ENCODE measurements at regions not wholly inside any gene's neighbourhood (a gene's known extent, or its start where the extent isn't known, plus 50 kb on each side); places are given as distances from the start of the nearest gene placed in this dataset.

DNA sequence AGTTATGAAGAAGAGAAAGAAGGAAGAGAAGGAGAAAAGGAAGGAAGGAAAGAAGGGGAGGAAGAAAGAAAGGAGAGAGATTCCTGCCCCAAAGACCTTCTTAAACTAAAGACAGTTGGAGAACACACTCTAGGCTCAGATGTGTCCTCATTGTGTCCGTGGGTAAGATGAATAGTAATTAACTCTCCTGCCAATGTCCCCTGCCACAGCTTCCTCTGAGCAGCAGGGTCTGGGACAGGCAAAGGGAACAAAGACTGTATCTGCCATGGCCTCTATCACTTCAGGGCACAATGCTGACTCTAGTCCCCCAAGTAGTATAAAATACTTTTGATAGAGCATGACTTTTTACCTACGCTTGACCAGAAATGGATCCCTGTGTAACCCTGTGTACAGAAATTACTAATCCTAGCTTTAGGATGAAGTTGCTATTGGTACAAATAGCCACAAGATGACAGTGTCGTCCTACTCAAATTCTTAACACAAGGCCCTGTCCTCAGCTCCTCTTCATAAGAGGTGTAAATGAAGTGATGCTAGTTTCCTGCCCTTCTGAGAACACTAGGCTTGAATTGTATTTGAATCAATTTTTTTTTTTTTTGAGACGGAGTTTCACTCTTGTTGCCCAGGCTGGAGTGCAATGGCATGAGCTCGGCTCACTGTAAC is 186.2 kb upstream of the GPR12 start:
- intact Hi-C loops (cut with DNase I; ENCODE audit: low total_unique reads), result no loop called here
- H3K9me3 ChIP-seq, result no peaks in the 10 kb centered on the region
- 56 to 58% methylated on average over 5 of the region's 5 CpGs for WGBS, 2 donors
- TF ChIP-seq POLR2A (IDR thresholded peaks at IDR 0.05), result no peak
- TF ChIP-seq, protein P1, sequence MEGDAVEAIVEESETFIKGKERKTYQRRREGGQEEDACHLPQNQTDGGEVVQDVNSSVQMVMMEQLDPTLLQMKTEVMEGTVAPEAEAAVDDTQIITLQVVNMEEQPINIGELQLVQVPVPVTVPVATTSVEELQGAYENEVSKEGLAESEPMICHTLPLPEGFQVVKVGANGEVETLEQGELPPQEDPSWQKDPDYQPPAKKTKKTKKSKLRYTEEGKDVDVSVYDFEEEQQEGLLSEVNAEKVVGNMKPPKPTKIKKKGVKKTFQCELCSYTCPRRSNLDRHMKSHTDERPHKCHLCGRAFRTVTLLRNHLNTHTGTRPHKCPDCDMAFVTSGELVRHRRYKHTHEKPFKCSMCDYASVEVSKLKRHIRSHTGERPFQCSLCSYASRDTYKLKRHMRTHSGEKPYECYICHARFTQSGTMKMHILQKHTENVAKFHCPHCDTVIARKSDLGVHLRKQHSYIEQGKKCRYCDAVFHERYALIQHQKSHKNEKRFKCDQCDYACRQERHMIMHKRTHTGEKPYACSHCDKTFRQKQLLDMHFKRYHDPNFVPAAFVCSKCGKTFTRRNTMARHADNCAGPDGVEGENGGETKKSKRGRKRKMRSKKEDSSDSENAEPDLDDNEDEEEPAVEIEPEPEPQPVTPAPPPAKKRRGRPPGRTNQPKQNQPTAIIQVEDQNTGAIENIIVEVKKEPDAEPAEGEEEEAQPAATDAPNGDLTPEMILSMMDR (IDR thresholded peaks at IDR 0.05), result peak; percentile 58 to 70 (median 66)
- no peak overlapping the region for H3K4me3 ChIP-seq
- no peak overlapping the region for H3K27ac ChIP-seq
- no peaks in the 10 kb centered on the region for H3K4me1 ChIP-seq
- no peaks in the 10 kb centered on the region for H3K36me3 ChIP-seq (ENCODE audit: low read depth, missing control alignments)
- no peak for DNase-seq
- H3K27me3 ChIP-seq, result no peaks in the 10 kb centered on the region

DNA sequence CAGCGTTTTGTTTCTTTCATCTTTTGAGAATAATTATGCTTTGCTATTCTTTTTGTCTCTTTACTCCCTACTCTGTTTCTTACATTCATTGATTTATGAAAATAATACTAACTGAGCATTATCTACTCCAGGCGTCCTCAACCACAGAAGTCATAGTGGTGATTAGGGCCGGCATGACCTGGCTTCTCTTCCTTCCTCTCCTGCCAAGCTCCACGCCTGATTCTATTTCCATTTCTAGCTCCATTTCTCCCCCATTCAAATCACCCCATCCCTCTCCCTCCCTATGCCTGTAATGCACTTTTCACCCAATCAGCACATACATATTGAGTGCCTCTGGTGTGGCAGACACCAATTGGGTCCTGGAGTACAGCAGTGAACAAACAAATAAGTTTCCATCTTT is 183.2 kb upstream of the GPR12 start:
- no peaks in the 10 kb centered on the region for H3K27me3 ChIP-seq
- H3K9me3 ChIP-seq, result no peaks in the 10 kb centered on the region
- intact Hi-C loops (cut with DNase I; ENCODE audit: low total_unique reads), result no loop called here
- WGBS, 2 donors, result 70 to 83% methylated on average over 4 of the region's 4 CpGs
- no peak for DNase-seq
- H3K36me3 ChIP-seq (ENCODE audit: low read depth, missing control alignments), result no peaks in the 10 kb centered on the region
- H3K4me1 ChIP-seq, result no peaks in the 10 kb centered on the region
- TF ChIP-seq, protein P1 (IDR thresholded peaks at IDR 0.05), result no peak
- TF ChIP-seq POLR2A (IDR thresholded peaks at IDR 0.05), result no peak
- no peak overlapping the region for H3K27ac ChIP-seq
- H3K4me3 ChIP-seq, result no peak overlapping the region

DNA sequence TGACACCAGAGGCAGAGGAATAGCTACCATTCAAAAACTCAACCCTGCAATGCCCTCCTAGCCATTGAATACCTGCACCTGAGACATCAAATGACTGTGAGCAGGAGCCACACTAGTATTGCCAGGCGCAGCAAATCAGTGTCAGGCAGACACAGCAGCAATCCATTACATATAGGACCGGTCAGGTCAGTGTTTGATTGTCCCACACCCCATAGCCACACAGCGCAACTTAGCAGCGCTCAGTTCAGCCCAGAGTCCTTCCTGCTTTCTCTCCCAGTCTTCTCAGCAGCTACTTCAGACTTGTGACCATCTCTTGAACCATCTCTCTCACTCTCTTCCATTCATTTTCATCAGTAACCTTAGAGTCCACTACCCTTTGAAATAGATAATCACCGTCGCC is 181.6 kb upstream of the GPR12 start:
- TF ChIP-seq, protein P1 (IDR thresholded peaks at IDR 0.05), result no peak
- no peak for TF ChIP-seq POLR2A (IDR thresholded peaks at IDR 0.05)
- Histone ChIP-seq H3K4me3 (no peak overlapping the region), H3K4me1 (no peaks in the 10 kb centered on the region), H3K36me3 (ENCODE audit: low read depth, missing control alignments) (no peaks in the 10 kb centered on the region), H3K27ac (no peak overlapping the region), H3K9me3 (no peaks in the 10 kb centered on the region), H3K27me3 (no peaks in the 10 kb centered on the region)
- 83 to 84% methylated on average over 6 of the region's 6 CpGs for WGBS, 2 donors
- intact Hi-C loops (cut with DNase I; ENCODE audit: low total_unique reads), result no loop called here
- no peak for DNase-seq

DNA sequence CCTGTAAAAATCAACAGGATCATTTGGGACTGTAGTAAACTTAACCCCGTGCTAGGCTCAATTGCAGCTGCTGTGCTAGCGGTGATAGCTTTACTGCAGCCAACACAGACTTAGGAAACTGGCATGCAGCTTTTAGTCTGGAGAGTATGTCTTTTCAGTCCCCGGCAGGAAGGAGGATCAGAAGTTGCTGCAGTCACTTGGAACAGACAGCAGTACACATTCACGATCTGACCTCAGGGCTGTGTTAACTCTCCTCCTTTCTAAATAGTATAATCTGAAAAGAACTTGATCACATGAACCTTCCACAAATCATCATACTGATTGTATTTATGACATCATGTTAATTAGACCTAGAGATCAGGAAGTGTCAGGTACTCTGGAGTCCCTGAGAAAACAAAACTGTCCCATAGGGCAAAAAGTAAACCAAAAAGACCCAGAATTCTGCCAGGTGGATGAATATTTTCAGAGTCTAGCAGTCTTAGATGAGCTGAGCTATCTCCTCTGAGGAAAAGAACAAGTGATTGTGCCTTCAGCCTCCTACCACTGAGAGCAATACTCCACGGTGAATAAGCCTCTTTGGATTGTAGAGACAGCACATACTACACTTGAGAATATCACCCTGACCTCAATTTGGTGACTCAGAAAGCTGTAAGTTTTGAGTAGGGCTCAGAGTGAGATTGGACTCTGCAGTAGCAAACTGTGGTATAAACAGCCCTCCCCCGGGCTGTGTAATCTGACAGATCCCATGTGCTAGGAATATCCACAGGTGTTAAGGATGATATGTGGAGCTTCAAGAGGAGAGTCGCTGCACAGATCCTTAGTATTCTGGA is 181.0 kb upstream of the GPR12 start:
- Histone ChIP-seq H3K4me1 (no peaks in the 10 kb centered on the region), H3K9me3 (no peaks in the 10 kb centered on the region), H3K4me3 (no peak overlapping the region), H3K27ac (no peak overlapping the region), H3K27me3 (no peaks in the 10 kb centered on the region), H3K36me3 (ENCODE audit: low read depth, missing control alignments) (no peaks in the 10 kb centered on the region)
- no peak for DNase-seq
- TF ChIP-seq, protein P1 (IDR thresholded peaks at IDR 0.05), result no peak
- TF ChIP-seq POLR2A (IDR thresholded peaks at IDR 0.05), result no peak
- intact Hi-C loops (cut with DNase I; ENCODE audit: low total_unique reads), result no loop called here
- 52 to 69% methylated on average over 4 to 7 of the region's 7 CpGs for WGBS, 2 donors
